ENCODE measurements at regions not wholly inside any gene's neighbourhood (a gene's known extent, or its start where the extent isn't known, plus 50 kb on each side); places are given as distances from the start of the nearest gene placed in this dataset.

DNA sequence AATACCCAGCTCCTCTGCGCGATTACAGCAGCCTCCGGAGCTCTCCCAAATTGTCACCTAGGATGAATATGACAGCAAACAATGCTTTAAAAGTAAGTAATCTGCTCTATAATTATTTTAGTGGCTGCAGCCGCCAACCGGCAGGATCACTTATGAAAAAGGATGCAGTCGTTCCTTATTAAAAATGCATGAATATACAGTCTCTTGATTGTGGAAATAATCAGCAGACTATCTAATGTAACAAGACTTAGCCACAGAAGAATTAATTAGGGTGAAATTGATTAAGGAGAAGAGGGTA, 50.6 kb upstream of the CALM2 start:
- no peaks in the 10 kb centered on the region for H3K27me3 ChIP-seq
- TF ChIP-seq POLR2A (IDR thresholded peaks at IDR 0.05), result no peak
- no peaks in the 10 kb centered on the region for H3K36me3 ChIP-seq (replicated peaks in 1 of 2)
- 40 to 55% (median 47%) methylated on average over 6 of the region's 6 CpGs for WGBS, 4 donors
- peak in 1 of 7 donors; percentile 31 for DNase-seq
- peak overlapping the region in 2 of 5 donors; percentile 57 to 69 for H3K27ac ChIP-seq
- intact Hi-C loops (cut with DNase I), result no loop called here
- peaks cover 15 to 28% of the 10 kb centered on the region in 2 donors for H3K4me1 ChIP-seq (replicated peaks in 1 of 2)
- H3K9me3 ChIP-seq (replicated peaks in 1 of 3), result no peaks in the 10 kb centered on the region
- no peak overlapping the region for H3K4me3 ChIP-seq

DNA sequence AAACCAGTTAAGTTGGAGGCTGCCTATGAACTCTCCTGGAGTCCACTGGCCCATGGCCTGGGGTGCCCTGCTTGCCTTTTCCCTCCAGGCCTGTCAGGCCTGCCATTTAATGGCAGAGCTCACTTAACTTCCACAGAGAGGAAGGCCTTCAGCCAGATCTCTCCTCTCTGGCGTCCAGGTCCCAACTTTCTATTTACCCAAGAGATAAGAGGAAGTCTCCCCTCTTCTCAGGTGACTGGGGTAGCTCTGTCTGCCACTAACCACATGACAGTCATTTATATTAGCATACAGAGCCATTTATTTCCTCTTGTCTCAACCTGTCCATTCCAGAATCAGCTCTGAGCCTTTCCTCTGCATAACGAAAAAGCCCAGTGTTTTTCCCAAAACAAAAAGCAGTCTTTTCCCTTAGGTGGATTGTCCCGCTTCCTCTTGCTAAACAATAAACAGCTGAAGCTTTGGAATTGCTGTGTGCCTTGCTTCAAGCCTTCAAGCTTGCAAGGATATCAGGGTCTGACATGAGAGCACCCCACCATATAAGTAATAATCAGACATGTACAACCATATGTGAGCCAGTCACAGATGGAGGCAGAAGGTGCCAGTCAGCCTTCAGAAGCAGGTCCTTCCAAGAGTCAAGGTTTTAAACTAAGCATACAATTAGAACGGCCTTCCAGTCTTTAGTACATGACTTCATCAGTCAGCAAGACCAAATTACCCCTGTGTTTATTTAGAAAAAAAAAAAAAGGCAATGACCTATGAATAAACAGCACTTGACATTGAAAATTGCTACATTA, 50.0 kb upstream of the CALM2 start:
- intact Hi-C loops (cut with DNase I), result no loop called here
- Histone ChIP-seq H3K27ac (peak overlapping the region in 4 of 5 donors; percentile 12 to 69 (median 60)), H3K27me3 (no peaks in the 10 kb centered on the region), H3K9me3 (replicated peaks in 1 of 3) (no peaks in the 10 kb centered on the region), H3K4me1 (replicated peaks in 1 of 2) (peaks cover 15 to 28% of the 10 kb centered on the region in 2 donors), H3K4me3 (no peak overlapping the region), H3K36me3 (replicated peaks in 1 of 2) (no peaks in the 10 kb centered on the region)
- DNase-seq, result no peak
- TF ChIP-seq CTCF (IDR thresholded peaks at IDR 0.05) (no peak), POLR2A (IDR thresholded peaks at IDR 0.05) (no peak)
- WGBS, 4 donors, result 52 to 56% (median 54%) methylated on average over 4 of the region's 4 CpGs

Data from adrenal gland (tissue), 9 donors.